ENCODE measurements at regions not wholly inside any gene's neighbourhood (a gene's known extent, or its start where the extent isn't known, plus 50 kb on each side); places are given as distances from the start of the nearest gene placed in this dataset.

DNA sequence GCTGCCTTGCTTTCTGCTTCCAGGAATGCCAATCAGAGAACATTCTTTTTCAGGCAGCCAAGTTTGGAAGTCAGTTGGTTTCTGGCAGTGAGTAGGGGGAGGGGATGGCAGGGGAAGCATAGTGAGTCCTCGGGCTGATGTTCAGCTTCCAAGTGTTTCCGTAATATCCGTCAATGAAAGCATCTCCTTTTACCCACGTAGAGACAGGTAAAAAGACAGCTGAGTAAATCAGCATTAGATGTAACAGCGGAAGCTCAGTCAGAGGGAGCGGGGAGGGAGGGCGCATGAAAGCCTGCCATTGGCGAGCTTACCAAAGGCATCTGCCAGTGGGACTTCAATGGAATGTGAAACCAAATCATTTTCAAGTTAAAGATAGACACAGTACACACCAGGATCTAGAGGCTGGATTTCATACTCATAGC is 117.1 kb upstream of the DTNA start:
- DNase-seq (ENCODE audit: low read depth, low spot score) = peak; percentile 50

- DNase-seq (ENCODE audit: low read depth, low spot score) = no peak
These were observed 115.8 kb upstream of the DTNA start for GRCh38 chr18:34594266-34594665.

DNA sequence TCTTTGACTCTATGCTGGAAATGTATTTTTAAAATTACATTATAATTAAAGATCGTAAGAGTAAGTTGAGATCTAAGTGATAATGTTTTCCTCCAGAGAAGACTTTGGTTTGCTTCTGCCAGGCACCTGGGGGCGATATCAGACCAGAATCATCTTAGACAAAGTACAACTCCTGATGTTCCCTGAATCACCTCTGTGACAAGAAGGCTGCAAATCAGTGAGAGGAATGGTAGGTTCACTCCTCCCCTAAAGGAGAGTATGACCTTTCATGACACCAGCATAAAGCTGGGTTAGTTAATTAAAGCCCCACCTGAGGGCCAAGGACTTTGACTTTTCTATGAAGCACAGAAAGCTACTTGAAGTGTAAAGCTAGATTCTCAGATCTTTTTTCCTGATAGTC is 114.4 kb upstream of the DTNA start:
- no peak for DNase-seq (ENCODE audit: low read depth, low spot score)

GRCh38 chr18:34598120-34598635 is 111.9 kb upstream of the DTNA start:
- peak; percentile 64 for DNase-seq (ENCODE audit: low read depth, low spot score)

GRCh38 chr18:34600158-34600557 is 109.9 kb upstream of the DTNA start:
- DNase-seq (ENCODE audit: low read depth, low spot score) = no peak

GRCh38 chr18:34600874-34601656 is 109.0 kb upstream of the DTNA start:
- DNase-seq (ENCODE audit: low read depth, low spot score) = no peak

GRCh38 chr18:34604591-34604990 is 105.5 kb upstream of the DTNA start:
- DNase-seq (ENCODE audit: low read depth, low spot score) = no peak

DNA sequence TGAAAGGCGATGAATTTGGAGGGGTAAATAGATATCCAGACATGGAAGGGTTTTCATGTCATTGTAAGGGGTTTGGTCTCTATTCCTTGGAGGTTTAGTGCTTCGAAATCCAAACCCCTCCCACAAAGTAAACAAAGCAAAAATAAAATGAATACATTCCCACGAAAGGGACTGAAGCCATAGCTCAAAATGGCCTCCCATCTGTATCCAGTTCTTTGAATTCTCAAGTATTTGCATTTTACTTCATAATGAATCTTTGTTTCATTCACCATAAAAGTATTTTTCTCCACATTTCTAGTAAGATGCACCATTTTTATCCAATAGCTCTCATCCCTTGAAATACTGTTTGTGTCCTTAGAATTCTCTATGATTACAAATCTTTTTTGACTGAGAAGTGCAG is 103.2 kb upstream of the DTNA start:
- no peak for DNase-seq (ENCODE audit: low read depth, low spot score)

DNA sequence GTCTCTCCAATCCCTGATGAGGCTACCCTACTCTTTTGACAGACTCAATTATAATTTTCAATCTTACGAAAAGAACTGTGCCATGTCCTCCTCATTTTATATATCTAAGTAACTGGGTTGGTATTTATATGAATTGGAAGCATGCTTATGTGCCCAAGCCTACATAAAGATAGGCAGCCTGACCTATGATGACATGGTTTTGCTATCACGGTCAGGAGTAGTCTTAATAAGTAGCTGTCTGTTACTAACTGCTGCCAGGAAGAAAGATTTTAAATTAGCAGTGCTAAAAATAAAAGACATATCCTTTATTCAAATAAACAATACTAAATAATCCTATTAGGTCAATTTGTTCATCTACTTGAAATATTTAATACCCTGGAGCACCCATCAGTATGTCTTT is 102.0 kb upstream of the DTNA start:
- no peak for DNase-seq (ENCODE audit: low read depth, low spot score)

DNA sequence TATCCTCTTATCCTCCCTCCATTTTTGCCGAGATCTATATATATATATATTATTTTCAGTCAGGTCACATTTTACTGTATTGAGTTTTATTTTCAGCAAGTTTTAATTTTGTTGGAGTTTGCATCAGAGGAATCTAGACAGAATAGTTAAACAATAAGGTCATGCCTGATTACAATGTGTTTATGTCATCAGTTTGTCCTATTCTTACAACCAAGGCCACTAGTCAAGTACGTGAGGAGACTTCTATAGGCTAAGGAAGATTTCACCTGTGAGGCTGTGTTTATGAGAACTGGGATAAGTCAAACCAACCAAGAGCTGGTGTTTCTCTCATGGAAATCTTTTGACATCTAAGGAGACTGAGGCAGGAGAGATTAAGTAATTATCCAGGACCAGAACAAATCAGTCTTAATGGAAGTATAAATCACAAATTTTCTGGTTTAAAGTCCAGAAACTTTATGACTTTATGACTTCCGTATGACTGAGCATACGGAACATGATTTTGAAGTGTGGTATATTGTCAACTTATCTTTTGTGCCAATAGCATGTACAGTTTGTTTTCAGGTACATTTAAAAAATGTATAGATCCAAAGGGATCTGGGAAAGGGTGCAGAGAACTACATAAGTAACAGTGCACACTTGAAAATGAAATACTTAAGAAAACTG is 100.0 kb upstream of the DTNA start:
- DNase-seq (ENCODE audit: low read depth, low spot score) = no peak

GRCh38 chr18:34611904-34612303 is 98.2 kb upstream of the DTNA start:
- DNase-seq (ENCODE audit: low read depth, low spot score) = no peak

DNA sequence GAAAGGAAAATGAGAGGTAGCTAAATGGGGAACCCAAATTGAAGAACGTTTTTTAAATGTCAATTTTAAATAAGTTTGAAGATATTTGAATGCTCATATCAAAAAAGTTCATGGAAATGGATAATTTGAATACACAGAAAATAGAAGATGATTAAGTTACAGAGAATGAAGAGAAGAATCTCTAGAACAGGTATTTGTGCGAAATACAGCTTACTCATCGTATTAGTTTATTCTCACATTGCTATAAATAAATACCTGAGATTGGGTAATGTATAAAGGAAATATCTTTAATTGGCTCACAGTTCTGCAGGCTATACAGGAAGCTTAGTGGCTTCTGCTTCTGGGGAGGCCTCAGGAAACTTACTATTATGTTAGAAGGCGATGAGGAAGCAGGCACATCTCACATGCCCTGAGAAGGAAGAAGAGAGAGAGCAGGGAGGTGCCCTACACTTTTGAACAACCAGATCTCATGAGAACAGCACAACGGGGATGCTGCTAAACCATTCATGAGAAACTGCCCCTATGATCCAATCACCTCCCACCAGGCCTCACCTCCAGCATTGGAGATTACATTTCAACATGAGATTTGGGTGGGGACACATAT is 89.7 kb upstream of the DTNA start:
- no peak for DNase-seq (ENCODE audit: low read depth, low spot score)

GRCh38 chr18:34623557-34623956 is 86.5 kb upstream of the DTNA start:
- DNase-seq (ENCODE audit: low read depth, low spot score) = no peak

GRCh38 chr18:34624551-34624950 is 85.5 kb upstream of the DTNA start:
- no peak for DNase-seq (ENCODE audit: low read depth, low spot score)

GRCh38 chr18:34626404-34627136 is 83.5 kb upstream of the DTNA start:
- DNase-seq (ENCODE audit: low read depth, low spot score) = no peak

DNA sequence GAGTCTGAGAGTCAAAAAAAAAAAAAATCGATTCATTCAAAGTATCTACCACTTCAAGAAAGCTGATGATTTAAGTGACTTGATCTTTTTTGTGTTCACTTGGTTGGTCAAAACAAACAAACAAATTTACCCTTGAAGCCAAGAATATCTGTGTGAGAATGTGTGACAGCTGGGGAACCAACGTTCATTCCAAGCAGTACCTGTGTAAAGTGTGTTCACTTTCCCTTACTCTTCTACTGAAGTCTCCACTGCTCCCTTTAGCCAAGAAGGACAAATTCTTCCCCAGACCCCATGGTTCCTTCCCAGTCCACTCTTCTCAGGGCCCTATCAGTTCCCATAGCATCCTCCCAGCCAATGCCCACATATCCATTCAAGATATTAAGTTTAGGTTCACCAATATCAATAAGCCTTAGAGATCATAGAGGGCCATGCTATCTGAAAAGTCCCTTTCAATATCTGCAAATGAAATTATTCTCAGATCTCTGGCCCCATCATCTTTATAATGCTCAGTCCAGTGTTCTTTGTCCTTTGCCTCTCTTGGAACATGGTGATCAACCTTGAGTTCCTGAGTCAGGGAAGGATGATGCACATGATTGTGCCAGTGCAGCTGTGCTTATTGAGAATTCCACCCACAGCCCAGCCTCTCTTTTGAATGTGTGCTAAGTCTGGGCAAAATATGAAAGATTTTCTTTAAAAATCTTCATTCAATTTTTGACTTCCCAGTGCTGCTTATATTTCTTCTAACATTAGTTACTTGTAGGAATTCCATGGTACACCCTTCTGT is 82.8 kb upstream of the DTNA start:
- DNase-seq (ENCODE audit: low read depth, low spot score) = no peak

GRCh38 chr18:34631093-34631966 is 78.8 kb upstream of the DTNA start:
- no peak for DNase-seq (ENCODE audit: low read depth, low spot score)

GRCh38 chr18:34632321-34632720 is 77.8 kb upstream of the DTNA start:
- no peak for DNase-seq (ENCODE audit: low read depth, low spot score)

DNA sequence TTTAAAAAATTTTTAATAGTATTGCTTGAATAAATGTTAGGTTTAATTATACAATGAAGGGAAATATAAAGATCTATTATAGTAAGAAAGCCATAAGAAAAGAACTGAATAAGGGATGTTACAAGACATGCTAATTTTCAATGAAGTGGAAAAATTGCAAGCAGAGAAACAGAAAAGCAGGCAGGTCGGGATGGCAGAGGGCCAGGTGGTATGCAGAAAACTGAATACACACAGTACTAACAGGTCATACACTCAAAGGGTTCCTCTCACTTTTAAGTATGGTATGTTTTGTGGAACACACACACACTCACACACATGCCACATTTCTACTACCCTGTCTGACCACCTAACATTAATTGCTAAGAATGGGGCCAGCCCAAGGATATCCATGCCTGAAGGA is 76.7 kb upstream of the DTNA start:
- DNase-seq (ENCODE audit: low read depth, low spot score) = no peak

DNA sequence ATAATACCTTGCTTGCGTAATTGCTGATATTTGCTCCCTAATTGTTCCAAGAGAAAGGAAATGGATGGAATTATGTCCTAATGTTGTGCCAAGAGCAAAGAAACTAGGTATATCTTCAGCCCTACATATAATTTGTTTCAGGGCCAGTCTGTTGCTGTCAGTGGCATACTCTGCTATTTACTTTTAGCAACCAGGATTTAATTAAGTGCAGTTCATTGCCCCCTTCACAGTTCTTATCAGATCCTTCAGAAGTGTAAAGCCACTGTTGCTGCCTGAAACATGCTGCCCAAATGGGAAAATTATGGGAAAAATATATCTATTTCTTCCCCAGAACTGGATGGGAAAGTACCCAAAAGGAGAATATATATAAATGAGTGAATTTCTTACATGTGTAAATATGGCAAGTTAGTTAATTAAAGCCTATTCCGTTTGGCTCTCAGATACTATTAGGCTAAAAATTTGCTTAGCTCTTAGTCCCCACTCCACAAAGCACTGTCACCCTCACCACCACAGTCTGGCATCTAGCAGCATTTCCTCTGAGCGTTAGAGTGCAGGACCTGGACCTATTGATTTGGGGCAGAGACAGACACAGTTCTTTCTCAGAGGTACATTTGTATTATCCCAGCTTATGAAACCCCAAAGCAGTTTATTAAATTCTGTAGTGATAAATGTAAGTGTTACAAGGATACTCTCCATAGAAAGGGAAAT is 72.8 kb upstream of the DTNA start:
- no peak for DNase-seq (ENCODE audit: low read depth, low spot score)
